GM19025 (cell line): ENCODE measurements at regions not wholly inside any gene's neighbourhood (a gene's known extent, or its start where the extent isn't known, plus 50 kb on each side); places are given as distances from the start of the nearest gene placed in this dataset.
"Not testable (repeated sequence)": the region's sequence is repeated elsewhere in the genome, so short reads cannot be mapped to it uniquely, and the experiment has no call there.

Experiments used
- ATAC-seq: cut with Tn5 transposase; IDR thresholded peaks from one replicate; pipeline ENCODE4 v1.9.1; 2021; ENCODE audit warnings: mild to moderate bottlenecking, low read depth, moderate library complexity; ENCODE audit not compliant: unreplicated experiment

DNA sequence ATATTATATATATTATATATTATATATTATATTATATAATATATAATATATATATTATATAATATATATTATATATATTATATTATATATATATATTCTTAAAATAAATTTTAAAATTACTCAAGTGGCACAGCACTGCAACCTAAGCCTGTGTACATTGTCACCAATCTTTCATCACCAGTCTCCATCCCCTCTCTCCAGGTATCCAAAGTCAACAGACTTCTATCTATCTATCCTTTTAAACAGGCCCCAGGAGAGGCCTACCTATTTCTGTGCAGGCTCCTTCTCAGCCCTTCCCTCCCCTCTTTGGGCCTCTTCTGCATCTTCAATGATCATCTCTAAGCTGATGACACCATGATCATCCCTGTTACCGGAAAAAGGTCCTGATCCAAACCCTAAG lies 111.7 kb downstream of the RHOU start:
- no peak for ATAC-seq

DNA sequence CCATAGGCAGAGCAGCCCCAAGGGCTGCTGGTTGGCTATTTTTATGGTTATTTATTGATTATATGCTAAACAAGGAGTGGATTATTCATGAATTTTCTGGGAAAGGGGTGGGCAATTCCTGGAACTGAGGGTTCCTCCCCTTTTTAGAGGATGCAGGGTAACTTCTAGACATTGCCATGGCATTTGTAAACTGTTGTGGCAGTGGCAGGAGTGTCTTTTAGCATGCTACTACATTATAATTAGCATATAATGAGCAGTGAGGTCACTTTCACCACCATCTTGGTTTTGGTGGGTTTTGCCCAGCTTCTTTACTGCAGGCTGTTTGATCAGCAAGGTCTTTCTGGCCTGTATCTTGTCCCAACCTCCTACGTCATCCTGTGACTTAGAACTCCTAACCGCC lies 112.2 kb downstream of the RHOU start:
- not testable (repeated sequence) for ATAC-seq

GRCh38 chr1:228848406-228848805 lies 113.1 kb downstream of the RHOU start:
- no peak for ATAC-seq

GRCh38 chr1:228849011-228849541 lies 113.8 kb downstream of the RHOU start:
- ATAC-seq = peak; percentile 87

DNA sequence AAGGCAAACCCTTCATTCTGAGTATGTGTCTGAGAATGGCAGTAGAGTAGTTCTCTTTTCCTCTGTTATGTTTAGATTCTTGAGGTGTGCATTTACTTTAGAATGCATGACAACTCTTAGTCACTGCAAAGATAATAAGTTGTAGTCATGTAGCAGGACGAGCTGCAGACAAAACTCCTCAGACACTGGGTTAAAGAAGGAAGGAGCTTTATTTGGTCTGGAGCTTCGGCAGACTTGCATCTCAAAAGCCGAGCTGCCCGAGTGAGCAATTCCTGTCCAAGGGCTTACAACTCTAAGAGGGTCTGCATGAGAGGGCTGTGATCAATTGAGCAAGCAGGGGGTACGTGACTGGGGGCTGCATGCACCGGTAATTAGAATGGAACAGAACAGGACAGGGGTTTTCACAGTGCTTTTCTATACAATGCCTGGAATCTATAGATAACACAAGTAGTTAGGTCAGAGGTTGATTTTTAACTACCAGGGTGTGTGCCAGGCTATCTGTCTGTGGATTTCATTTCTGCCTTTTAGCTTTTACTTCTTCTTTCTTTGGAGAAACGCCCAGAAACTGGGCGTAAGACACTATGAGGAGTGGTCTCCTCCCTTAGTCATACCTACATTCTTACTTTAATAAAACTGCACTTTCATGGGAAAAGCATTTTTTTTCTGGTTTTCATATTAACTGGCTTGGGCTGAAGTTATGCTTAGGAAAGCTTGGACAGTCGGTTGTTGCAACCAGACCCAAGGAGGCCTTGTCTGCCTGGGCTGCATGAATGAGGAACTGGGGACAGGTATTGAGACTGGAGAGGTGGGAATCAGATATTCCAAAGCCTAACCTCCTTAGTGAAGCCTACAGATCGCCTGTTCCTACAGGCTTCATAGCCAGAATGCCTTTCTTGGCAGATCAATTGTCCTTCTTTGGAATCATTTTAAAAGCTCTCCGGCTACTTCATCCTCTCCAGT lies 115.1 kb downstream of the RHOU start:
- ATAC-seq = no peak

GRCh38 chr1:228851193-228851592 lies 115.9 kb downstream of the RHOU start:
- ATAC-seq = no peak

GRCh38 chr1:228851618-228852017 lies 116.3 kb downstream of the RHOU start:
- no peak for ATAC-seq

- no peak for ATAC-seq
Measured at GRCh38 chr1:228852024-228852423, 116.7 kb downstream of the RHOU start.

DNA sequence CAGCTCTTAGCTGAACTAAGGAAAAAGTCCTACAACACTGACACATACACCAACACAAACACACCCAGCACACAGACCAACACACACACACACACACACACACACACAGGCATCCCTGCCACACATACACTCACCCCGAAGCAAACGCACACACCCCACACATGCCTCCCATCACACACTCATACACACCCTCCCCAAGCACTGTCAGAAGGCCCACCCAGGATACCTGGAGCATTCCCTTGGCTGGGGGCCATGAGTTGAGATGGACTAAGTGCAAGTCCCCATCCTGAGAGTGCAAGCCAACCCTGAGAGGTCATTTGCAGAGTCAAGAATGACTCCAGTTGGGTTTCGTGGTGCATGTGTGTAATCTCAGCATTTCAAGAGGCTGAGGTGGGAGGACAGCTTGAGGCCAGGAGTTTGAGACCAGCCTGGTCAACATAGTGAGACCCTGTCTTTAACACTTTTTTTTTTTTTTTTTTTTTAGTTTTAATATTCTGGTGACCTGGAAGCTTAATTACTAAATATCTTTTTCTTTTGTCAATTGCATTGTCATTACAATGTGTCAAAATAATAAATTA lies 117.3 kb downstream of the RHOU start:
- ATAC-seq = no peak

DNA sequence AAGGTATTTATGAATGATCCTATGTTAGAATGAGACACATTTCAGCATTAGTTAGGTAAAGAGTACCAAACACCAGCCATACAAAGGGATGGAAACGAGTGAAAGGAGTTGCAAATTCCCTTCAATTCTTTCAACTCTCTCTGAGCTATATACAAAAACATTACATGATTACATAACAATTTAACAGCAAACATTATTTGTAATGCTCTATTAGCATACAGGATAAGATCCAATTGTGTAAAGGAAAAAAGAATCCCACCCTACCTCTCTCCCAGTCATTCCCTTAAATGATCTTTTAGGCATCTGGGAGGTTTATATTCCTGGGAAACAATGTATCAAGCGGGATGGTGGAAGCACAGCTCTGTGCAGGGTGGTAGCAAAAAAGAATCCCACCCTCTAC lies 117.9 kb downstream of the RHOU start:
- ATAC-seq = no peak

DNA sequence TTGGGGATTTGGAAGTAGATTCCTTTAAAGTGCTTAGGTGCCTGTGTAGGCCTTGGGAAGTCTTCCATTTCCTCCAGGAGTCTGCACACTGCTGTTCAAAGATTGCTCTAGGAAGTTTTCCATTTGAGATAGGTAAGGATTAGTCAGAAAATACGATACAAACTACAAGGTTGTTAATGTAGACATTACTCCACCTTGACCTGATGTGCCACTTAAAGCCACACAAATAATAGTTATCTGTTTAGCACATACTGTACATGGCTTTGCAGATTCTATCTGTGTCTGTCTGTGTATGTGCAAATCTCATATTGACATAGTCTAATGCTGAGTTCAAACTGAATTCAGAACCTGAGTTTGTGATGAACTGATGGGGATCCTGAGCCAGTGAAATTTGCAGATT lies 118.4 kb downstream of the RHOU start:
- ATAC-seq = no peak

GRCh38 chr1:228854907-228855306 lies 119.6 kb downstream of the RHOU start:
- no peak for ATAC-seq

- no peak for ATAC-seq
Measured at GRCh38 chr1:228857611-228858010, 122.3 kb downstream of the RHOU start.

- ATAC-seq = peak; percentile 55
Measured at GRCh38 chr1:228860911-228861831, 125.9 kb downstream of the RHOU start.

- no peak for ATAC-seq
Measured at GRCh38 chr1:228861832-228862180, 126.5 kb downstream of the RHOU start.

DNA sequence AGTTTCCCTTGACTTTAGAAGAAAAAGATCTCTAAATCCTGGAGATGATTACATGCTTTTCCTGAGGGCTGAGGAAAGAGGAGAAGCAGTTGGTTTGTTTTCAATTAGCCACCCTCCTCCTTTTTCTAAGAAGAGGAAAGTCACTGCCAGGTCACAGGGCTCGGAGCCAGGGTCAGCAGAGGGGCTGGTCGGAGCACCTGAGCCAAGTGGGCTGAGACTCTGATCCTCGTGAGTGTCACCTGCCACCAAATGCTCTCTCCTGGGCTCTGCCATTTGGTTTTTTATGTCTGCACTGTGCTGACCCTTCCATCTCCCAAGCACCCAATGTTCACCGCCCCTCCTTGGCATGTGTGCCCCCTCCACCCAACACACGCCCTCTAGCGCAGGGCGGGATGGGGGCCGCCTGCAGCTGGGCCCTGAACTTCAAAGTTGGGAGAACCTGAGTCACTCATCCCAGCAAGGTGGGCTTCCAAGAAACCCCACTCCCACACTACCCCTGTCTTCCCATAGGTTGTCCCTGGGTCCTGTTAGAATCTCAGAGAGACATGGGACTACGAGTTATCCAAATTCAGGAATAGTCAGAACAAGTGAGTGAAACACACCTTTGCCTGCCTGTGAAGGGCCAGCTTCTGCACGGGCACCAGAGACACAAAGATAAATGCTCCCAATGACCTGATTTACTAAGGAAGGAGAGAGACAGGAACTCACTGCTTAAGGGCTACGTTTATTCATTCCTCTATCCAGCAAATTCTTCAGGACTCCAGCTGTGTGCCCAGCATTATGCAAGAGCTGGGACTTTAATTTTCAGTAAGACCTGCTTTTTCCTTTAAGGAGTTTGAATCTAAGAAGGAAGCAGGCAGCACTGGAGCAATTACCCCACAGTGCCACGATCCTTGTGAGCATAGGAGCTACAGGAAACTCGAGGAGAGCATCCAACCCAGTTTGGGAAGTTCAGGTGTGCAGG lies 127.5 kb downstream of the RHOU start:
- no peak for ATAC-seq

GRCh38 chr1:228863776-228864175 lies 128.5 kb downstream of the RHOU start:
- no peak for ATAC-seq

DNA sequence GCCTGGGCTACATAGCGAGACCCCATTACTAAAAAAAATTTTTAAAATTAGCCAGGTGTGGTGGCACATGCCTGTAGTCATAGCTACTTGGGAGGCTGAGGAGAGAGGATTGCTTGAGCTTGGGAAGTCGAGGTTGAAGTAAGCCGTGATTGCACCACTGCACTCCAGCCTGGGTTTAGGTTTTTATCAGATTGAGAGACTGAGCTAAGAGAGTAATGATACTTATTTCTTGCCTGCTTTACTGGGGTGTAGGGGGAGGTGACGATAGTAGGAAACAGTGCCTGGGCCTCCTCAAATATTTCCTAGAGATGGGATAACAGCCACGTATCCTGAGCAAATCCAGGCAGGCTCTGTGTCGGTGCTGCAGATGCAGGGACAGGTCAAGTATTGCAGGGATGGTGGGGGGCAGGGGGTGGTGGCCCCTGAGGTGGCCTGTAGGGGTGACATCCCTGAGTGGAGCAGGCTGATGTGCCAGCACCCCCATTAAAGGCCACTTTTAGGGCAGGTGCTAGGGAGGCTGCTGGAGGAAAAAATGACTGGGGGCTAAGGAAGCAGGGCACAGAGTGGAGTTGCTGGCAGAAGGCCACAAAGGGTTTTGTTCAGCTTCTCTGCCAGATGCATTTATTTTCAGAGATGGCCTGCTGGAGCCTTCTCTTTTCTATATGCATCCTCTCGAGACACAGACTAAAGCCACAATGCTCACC lies 130.5 kb downstream of the RHOU start:
- no peak for ATAC-seq

DNA sequence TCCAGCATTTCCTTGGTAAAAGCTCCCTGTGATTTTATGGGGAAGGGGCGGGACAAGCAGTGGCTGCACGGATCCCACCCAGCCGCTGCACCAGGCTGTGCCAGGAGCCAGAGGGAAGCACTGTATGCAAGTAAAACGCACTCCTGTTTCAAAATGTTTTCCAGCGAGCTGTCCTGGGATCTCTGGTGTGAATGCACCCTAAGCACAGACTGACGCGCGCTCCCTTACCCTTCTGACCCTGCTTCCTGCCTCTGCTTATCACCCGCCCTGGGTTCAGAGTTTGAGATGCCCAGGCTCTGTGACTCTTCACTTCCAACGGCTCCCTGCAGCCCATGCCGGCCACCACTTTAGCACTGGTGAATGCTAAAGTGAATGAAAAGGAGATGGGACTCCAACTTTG lies 131.2 kb downstream of the RHOU start:
- ATAC-seq = no peak
